Pancreas (tissue), 10 donors: ENCODE measurements at regions not wholly inside any gene's neighbourhood (a gene's known extent, or its start where the extent isn't known, plus 50 kb on each side); places are given as distances from the start of the nearest gene placed in this dataset.
"Not testable (repeated sequence)": the region's sequence is repeated elsewhere in the genome, so short reads cannot be mapped to it uniquely, and the experiment has no call there.

Source experiments
- ATAC-seq, 4 donors: fragments of 200-7000 bp; cut with Tn5 transposase; one replicate each; pipeline versions ENCODE4 v1.8.0 to v1.9.1; 2020; ENCODE audit warnings: mild to moderate bottlenecking in 4 of 4, moderate library complexity in 4 of 4
- DNase-seq, 6 donors: peaks; one replicate each; pipeline ENCODE4 v3.0.0-alpha.2; 2020
- FAIRE-seq: peaks from 2 replicates; lab custom pipeline; 2012; peaks lifted over from hg19 to GRCh38; lab: Jason Lieb, UNC
- H3K27ac ChIP-seq, 4 donors: fragments of 200-600 bp; sonication (generic); 1 replicate in 3 of 4; 2 replicates in 1 of 4; pipeline versions ENCODE4 v1.5.0 to v1.8.0; 2020
- H3K27me3 ChIP-seq, 4 donors: fragments of 200-600 bp; one replicate each; pipeline ENCODE4 v1.8.0; 2021
- H3K36me3 ChIP-seq, 3 donors: fragments of 200-600 bp; sonication (generic) in 1 of 3; one replicate each; pipeline versions ENCODE4 v1.5.0 to v1.8.0; 2020 to 2021
- H3K4me1 ChIP-seq, 3 donors: fragments of 200-600 bp; one replicate each; pipeline ENCODE4 v1.8.0; 2021
- H3K4me3 ChIP-seq, 4 donors: fragments of 200-600 bp; sonication (generic) in 2 of 4; one replicate each; pipeline versions ENCODE4 v1.5.0 to v1.8.0; 2020 to 2021
- H3K9me3 ChIP-seq, 4 donors: fragments of 200-600 bp; one replicate each; pipeline ENCODE4 v1.8.0; 2021
- CTCF ChIP-seq, 4 donors: fragments of 200-600 bp; sonication (generic) in 3 of 4; IDR thresholded peaks; one replicate each; pipeline versions ENCODE4 v1.5.0 to v1.8.0; 2021; ENCODE audit warnings: antibody characterized with exemption in 4 of 4
- WGBS, 2 donors: extraction: QIAGEN DNeasy Blood & Tissue Kit; methylation state at CpG; one replicate each; pipeline ENCODE4 v1.1.7; 2013; 5-methylcytosine and 5-hydroxymethylcytosine counted together
- intact Hi-C, 3 donors: fragments of 100-400 bp; cut with DNase I; formaldehyde crosslinking; loops; one replicate each; pipeline versions ENCODE4 v1.11.1 to v1.14.2; 2022
- donor health status: healthy with polysubstance abuse.
- donor health status: DM: no; HTN: no; CAD: no; lungs with moderate emphysema.
- donor health status: DM: no; HTN: no; CAD: no.
- donor health status: control.
- donor health status: control.
- donor health status: Bipolar disorder and iron deficiency.
- donor health status: DM: yes; HTN: yes; CAD: no.
- donor health status: DM: no; HTN: no; CAD: no.
- donor health status: DM: no; HTN: no; CAD: no.
- donor health status: DM: yes; HTN: yes; CAD: no.

DNA sequence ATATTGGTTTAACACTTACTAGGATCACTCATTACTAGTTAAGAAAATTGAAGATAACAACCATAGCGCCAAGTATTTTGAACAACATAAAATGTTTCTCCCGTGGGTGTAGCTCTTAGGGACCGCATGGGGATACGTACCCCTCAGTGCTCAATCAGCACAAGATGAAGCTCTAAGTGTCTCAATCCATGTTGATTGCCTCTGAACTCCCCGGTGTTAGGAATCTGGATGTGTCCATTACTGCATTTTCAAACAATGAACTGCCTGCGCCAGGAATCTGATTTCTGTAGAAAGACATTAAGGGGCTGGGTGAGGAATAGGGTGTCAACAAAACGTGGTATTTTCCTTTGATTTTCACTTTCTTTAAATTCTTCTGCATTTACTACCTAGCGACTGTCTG lies 100.2 kb downstream of the LMO4 start:
- no peak for TF ChIP-seq CTCF (IDR thresholded peaks at IDR 0.05)
- ATAC-seq (no peak), DNase-seq (no peak), FAIRE-seq (no peak)
- no peak overlapping the region for H3K4me3 ChIP-seq
- no peak overlapping the region for H3K27ac ChIP-seq
- no peaks in the 10 kb centered on the region for H3K27me3 ChIP-seq
- 64 to 72% methylated on average over 8 of the region's 8 CpGs for WGBS, 2 donors
- H3K4me1 ChIP-seq, result no peaks in the 10 kb centered on the region
- intact Hi-C loops, result no loop called here
- H3K36me3 ChIP-seq, result no peaks in the 10 kb centered on the region
- H3K9me3 ChIP-seq, result no peaks in the 10 kb centered on the region

GRCh38 chr1:87432685-87433084 lies 104.0 kb downstream of the LMO4 start:
- intact Hi-C loops, result no loop called here
- H3K36me3 ChIP-seq, result no peaks in the 10 kb centered on the region
- H3K4me1 ChIP-seq, result no peaks in the 10 kb centered on the region
- no peak overlapping the region for H3K27ac ChIP-seq
- DNase-seq (no peak), FAIRE-seq (no peak), ATAC-seq (no peak)
- H3K9me3 ChIP-seq, result no peaks in the 10 kb centered on the region
- H3K27me3 ChIP-seq, result no peaks in the 10 kb centered on the region
- no peak overlapping the region for H3K4me3 ChIP-seq
- TF ChIP-seq CTCF (IDR thresholded peaks at IDR 0.05), result no peak
- 60 to 68% methylated on average over 3 of the region's 3 CpGs for WGBS, 2 donors

DNA sequence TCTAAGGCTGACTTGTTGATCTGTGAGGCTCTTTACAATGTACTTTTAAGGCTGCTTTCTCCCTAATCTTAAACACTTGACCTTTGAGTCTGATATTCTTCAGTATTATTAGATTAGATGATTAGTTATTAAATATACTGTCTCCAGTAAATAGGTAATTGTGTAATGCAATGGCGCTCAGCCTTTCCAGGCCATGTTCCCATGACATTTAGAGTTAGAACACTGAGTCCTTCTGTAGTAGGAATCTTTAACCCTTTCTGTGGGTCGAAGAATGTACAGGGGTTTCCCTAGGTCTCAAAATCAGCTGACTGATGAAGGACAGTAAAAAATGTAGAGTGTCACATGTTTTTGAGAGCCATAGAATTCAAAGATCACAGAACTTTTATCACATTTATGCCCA lies 104.4 kb downstream of the LMO4 start:
- FAIRE-seq, ATAC-seq, H3K4me1 ChIP-seq: not testable (repeated sequence)

GRCh38 chr1:87435484-87435883 lies 106.8 kb downstream of the LMO4 start:
- ATAC-seq, result no peak
- H3K4me1 ChIP-seq, result no peaks in the 10 kb centered on the region
- no peak for TF ChIP-seq CTCF (IDR thresholded peaks at IDR 0.05)
- WGBS, 2 donors, result 79 to 84% methylated on average over 8 of the region's 8 CpGs
- H3K27ac ChIP-seq, result no peak overlapping the region
- FAIRE-seq, result no peak
- H3K9me3 ChIP-seq, result no peaks in the 10 kb centered on the region
- H3K4me3 ChIP-seq, result no peak overlapping the region
- intact Hi-C loops, result no loop called here
- DNase-seq, result no peak
- H3K36me3 ChIP-seq, result no peaks in the 10 kb centered on the region
- H3K27me3 ChIP-seq, result no peaks in the 10 kb centered on the region

More for the DNA sequence above, 104.4 kb downstream of the LMO4 start:
- DNase-seq, intact Hi-C loops, H3K27ac ChIP-seq, H3K27me3 ChIP-seq, H3K4me3 ChIP-seq, H3K9me3 ChIP-seq, H3K36me3 ChIP-seq: not testable (repeated sequence)
- WGBS, 2 donors, result 47 to 60% methylated on average over 2 of the region's 2 CpGs

- H3K36me3 ChIP-seq, H3K9me3 ChIP-seq, intact Hi-C loops, DNase-seq, H3K27ac ChIP-seq, H3K27me3 ChIP-seq, H3K4me3 ChIP-seq, FAIRE-seq, H3K4me1 ChIP-seq: not testable (repeated sequence)
- 44 to 46% methylated on average over 8 of the region's 8 CpGs for WGBS, 2 donors
- peak in 1 of 4 donors; percentile 33 for ATAC-seq
Observed at GRCh38 chr1:87436115-87436514, 107.4 kb downstream of the LMO4 start.

GRCh38 chr1:87436534-87436933 lies 107.9 kb downstream of the LMO4 start:
- H3K27ac ChIP-seq, result no peak overlapping the region
- DNase-seq, result no peak
- H3K36me3 ChIP-seq, result no peaks in the 10 kb centered on the region
- intact Hi-C loops, result no loop called here
- no peaks in the 10 kb centered on the region for H3K4me1 ChIP-seq
- WGBS, 2 donors, result 64 to 68% methylated on average over 4 of the region's 4 CpGs
- H3K4me3 ChIP-seq, result no peak overlapping the region
- FAIRE-seq, result no peak
- ATAC-seq, result no peak
- TF ChIP-seq CTCF (IDR thresholded peaks at IDR 0.05), result no peak
- no peaks in the 10 kb centered on the region for H3K9me3 ChIP-seq
- H3K27me3 ChIP-seq, result no peaks in the 10 kb centered on the region
